HG02571 (cell line): ENCODE measurements at regions not wholly inside any gene's neighbourhood (a gene's known extent, or its start where the extent isn't known, plus 50 kb on each side); places are given as distances from the start of the nearest gene placed in this dataset.
A peak's percentile ranks its signal among the peaks of the same experiment; 100 is the strongest.
"Not testable (repeated sequence)": the region's sequence is repeated elsewhere in the genome, so short reads cannot be mapped to it uniquely, and the experiment has no call there.

Experiments
- ATAC-seq: cut with Tn5 transposase; IDR thresholded peaks from one replicate; pipeline ENCODE4 v1.9.1; 2021; ENCODE audit warnings: mild to moderate bottlenecking, moderate library complexity; ENCODE audit not compliant: unreplicated experiment

DNA sequence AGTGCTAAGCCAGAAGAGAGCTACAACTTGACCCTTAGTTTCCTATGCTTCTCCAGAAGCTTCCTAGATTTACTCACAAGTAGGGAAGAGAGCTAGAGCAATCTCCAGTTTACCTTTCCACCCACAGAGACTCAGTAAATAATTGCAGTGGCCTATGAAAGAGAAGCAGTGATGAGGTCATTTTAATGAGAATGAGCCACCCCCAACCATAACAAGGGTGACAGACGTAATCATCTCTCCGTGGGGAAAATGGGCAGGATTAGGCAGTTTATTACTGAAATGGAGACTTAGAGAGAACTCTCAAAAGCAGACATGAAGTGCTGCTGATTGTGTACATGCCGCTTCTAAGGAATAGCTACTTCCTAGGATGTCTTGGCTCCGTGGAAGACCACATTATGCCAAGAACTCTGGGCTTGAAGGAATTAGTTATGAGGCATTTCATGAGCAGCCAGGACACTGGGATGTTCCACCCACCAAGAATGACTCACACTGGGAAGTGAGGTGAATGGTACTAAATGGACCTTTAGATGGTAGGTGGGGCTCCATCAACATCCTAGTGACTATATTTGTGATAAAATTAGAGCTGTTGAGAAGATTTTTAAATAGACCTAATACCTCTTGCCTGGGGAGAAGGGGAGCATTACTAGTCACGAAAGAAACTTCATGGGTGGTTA lies 160.9 kb downstream of the EDEM1 start:
- no peak for ATAC-seq

DNA sequence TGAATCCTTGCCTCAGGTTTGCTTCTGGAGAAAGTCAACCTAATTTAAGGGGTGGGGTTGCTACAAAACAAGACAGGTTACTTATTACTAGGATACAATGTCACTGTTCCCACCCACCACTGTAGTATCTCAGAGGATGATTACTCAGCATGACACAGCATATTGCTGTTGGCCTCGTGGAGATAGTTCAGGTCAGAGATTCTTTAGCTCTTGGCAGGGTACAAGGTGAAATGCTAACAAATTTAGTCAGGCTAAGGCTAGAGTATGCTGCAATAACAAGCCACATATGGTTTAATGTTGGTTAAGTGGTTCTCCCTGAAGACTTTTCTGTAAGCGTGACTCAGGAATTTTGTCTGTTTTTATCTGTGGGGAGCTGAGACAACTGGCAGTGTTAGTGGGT lies 161.8 kb downstream of the EDEM1 start:
- ATAC-seq, result no peak

DNA sequence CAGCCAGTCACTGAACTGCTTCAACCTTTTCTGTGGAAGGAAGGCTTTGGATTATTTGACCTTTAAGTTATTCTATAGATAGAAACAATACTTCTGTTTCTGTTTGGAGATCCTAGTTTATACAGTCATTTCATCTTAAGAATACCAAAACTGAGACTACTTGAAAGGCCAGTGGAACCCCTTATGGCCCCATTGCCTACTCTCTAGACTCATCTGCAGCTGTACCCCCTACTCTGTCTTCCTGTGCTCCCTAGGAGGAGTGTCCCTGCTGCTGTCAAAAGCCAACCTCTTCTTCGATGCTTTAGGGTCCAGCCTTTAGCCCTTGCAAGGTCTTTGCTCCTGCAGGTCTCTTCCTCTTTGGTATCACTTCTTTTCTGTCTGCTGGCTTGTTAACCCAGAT lies 169.6 kb downstream of the EDEM1 start:
- no peak for ATAC-seq

DNA sequence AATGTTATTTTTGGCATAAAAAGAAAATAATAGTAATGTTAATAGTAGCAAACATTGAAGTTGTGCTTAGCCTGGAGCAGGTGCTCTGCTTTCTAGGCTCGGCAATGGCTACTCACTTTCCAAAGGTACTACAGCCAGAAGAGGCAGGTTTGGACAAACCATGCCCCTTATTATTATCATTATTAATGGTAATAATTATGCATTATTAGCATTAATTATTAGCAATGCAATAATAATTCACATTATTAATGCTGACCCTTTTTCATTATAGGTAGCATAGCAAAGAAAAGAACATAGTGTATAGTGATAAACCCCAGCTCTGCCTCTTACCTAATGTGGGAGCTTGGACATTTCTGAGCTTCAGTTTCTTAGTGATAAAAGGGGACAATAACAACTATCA lies 171.4 kb downstream of the EDEM1 start:
- ATAC-seq, result no peak

- no peak for ATAC-seq
Observed at GRCh38 chr3:5360453-5360852, 172.9 kb downstream of the EDEM1 start.

GRCh38 chr3:5366746-5367145 lies 179.2 kb downstream of the EDEM1 start:
- no peak for ATAC-seq

DNA sequence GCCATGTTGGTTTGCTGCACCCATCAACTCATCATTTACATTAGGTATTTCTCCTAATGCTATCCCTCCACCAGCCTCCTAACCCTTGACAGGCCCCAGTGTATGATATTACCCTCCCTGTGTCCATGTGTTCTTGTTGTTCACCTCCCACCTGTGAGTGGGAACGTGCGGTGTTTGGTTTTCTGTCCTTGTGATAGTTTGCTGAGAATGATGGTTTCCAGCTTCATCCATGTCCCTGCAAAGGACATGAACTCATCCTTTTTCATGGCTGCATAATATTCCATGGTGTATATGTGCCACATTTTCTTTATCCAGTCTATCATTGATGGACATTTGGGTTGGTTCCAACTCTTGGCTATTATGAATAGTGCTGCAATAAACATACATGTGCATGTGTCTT lies 184.0 kb downstream of the EDEM1 start:
- not testable (repeated sequence) for ATAC-seq

GRCh38 chr3:5376761-5377160 lies 189.3 kb downstream of the EDEM1 start:
- ATAC-seq, result no peak

- not testable (repeated sequence) for ATAC-seq
Observed at GRCh38 chr3:5379266-5379665, 191.8 kb downstream of the EDEM1 start.

- ATAC-seq, result not testable (repeated sequence)
Observed at GRCh38 chr3:5383486-5384263, 196.2 kb downstream of the EDEM1 start.

DNA sequence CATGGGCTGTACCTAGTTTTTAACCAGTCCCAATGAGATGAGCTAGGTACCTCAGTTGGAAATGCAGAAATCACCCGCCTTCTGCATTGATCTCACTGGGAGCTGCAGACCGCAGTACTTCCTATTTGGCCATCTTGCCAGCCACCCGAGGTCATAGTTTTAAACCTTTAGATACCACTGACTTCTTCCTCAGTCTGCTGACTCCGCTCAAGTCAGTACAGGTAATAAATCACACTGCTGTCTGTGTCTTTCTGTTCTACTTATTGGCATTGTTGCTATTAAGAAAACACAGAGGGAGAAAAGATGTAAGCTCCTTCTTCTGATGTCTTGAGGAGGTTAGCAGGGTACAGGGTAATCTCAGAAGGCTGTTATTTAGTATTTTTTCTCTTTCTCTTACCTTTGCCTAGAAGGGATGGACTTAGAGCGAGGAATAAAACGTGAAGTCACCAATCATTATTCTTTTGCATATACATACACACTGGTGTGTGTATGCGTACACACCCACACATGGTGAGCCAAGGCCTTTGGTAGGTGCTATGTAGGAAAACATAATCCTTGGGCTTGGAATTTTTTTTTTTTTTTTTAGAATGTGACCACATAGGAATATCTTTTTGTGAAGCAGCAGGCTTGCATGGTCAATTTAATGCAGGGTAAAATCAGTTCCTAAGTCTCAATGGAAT lies 197.2 kb downstream of the EDEM1 start:
- no peak for ATAC-seq

DNA sequence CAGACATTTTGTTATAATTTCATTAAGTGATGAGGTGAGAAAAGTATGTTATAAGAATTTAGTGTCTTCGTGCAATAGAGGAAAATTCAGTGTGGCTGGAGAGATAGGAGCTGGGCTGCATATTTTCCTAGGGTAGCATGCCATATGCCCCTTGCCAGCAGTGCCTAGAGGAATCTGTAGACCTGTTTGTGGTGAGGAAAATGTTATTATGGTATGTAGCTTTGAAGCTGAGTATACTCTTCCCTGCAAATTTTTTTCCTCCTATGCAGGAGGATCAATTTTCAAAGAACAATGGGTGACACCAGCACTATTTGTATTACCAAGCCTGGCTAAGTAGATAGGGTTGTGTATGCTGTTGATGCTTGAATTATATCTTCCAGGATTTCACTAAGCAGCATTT lies 200.6 kb downstream of the EDEM1 start:
- ATAC-seq, result no peak

DNA sequence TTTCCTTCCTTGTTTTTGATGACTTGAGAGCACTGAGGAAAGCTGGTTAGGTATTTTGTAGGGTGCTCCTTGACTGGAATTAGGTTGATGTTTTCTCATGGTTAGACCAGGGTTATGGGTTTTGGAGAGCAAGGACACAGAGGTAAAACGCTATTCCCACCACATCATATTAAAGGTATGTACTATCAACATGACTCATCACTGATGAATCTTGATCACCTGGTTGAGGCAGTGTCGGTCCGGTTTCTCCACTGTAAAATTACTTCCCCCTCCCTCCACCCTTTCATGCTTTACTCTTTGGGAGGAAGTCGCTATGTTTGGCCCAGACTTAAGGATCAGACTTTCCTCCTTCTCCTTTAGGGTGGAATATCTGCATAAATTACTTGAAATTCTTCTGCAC lies 201.6 kb downstream of the EDEM1 start:
- ATAC-seq, result no peak

DNA sequence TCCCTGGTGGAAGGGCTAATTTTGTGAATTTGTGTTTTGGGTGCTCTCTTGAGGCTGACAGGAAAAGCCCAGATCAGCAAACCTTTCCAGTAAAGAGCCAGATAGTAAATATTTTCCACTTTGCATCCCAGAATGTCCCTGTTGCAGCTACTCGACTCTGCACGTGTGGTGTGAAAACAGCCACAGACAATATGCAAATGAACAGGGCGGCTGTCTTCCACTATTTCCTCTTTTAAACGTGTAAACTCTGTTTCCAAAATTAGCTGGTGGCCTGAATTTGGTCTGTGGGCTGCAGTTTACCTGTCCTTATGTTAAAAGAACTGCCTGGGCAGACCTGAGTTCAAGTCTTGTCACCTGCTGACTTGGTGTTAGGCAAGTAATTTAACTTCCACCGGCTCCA lies 202.7 kb downstream of the EDEM1 start:
- peak; percentile 56 for ATAC-seq

GRCh38 chr3:5390936-5391625 lies 203.6 kb downstream of the EDEM1 start:
- ATAC-seq, result no peak

DNA sequence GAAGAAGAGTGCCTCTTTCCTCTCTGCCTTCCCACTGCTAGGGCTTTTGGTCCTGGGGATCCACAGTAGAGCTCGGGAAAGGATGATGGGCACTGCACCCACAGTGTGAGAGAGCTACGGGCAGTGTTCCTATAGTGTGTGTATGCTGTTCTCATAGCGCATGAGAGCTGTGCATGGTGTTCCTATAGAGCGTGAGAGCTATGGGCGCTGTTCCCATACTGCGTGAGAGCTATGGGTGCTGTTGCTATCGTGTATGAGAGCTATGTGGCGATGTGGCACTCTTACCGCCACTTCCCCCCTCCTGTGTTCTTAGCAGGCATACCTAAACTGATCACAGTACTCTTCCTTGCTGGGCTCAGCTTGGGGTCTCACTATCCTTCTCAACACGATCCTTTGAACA lies 213.5 kb downstream of the EDEM1 start:
- no peak for ATAC-seq

DNA sequence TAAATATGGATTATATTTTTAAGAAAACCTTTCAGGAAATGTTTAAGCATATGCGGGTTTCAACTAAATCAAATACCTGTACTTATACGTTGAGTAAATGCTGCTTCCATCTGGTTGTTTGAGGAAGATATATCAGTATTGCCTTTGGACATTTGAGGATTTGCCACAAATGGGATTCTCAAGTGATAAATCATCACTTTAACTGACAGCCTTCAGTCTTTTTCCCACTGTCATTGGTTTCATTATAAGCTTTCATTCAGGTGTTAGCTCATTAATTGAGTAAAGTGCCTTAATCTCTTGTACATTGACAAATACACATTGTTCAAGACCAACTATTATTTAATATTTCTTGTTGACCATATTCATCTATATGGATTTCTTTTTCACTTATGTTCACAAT lies 217.2 kb downstream of the EDEM1 start:
- no peak for ATAC-seq

GRCh38 chr3:5411786-5412185 lies 224.3 kb downstream of the EDEM1 start:
- no peak for ATAC-seq

GRCh38 chr3:5423076-5423475 lies 235.6 kb downstream of the EDEM1 start:
- no peak for ATAC-seq

GRCh38 chr3:5423523-5423922 lies 236.0 kb downstream of the EDEM1 start:
- ATAC-seq, result no peak

DNA sequence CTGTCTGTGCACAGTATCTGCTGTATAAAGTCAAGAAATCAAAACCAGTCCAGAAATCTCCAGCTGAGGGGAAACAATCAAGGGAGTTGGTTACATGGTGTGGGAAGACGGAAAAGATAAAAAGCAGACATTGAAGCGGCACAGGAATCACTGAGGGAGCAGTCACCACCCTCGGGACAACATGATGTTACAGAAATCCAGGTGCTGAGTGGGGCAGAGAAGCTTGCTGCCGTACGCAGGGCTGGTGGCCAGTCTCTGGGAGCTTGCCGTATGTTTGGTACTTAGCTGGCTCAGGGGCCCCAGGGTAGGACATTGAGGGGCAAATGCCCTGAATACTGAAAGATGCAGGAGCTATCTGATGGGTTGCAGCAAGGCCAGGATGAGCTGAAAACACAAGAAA lies 237.9 kb downstream of the EDEM1 start:
- ATAC-seq, result no peak
